HCT116 (cell line): ENCODE measurements at regions not wholly inside any gene's neighbourhood (a gene's known extent, or its start where the extent isn't known, plus 50 kb on each side); places are given as distances from the start of the nearest gene placed in this dataset.

ENCODE experiments used
- ATAC-seq: fragments of 200-7000 bp; cut with Tn5 transposase; 2 replicates; pipeline ENCODE4 v1.9.1; 2020; ENCODE audit warnings: mild to moderate bottlenecking, moderate library complexity
- BruUV-seq: library from RNA; stranded (reverse); fragments of 400-500 nt; replicated peaks from 2 replicates; lab custom pipeline; 2021; lab: Mats Ljungman, UMichigan
- CTCF ChIA-PET: fragments of 300-600 bp; sonication (Branson Sonifier 250); formaldehyde crosslinking; loops from one replicate; lab custom pipeline; 2021; ENCODE audit warnings: antibody characterized with exemption; lab: Charles Lee
- POLR2A ChIA-PET: fragments of 300-600, 350-600 bp; sonication (Branson Sonifier 250); formaldehyde crosslinking; loops from one replicate; lab custom pipeline; 2021; ENCODE audit warnings: antibody characterized with exemption; lab: Charles Lee
- RAD21 ChIA-PET, 2 experiments: fragments of 300-600 bp; sonication (Branson Sonifier 250); formaldehyde crosslinking; loops; one replicate each; lab custom pipeline; 2023; ENCODE audit warnings: low total read pairs in 2 of 2; ENCODE audit not compliant: uncharacterized antibody in 2 of 2, unreplicated experiment in 2 of 2, low non-redundant PET in 1 of 2; lab: Charles Lee
- DNase-seq: peaks from one replicate; pipeline ENCODE4 v3.0.0-alpha.2; 2010; ENCODE audit warnings: low read depth, low spot score
- H2AFZ ChIP-seq: fragments of 200-600 bp; shearing (Covaris generic), sonication (generic); 2 replicates; pipeline ENCODE4 v1.6.1; 2017; ENCODE audit warnings: low read depth, mixed run types, mixed read lengths, antibody characterized with exemption, low read length; ENCODE audit not compliant: poor library complexity, severe bottlenecking
- H3K27ac ChIP-seq: 2 replicates; pipeline ENCODE4 v1.5.1; 2012; ENCODE audit warnings: low read depth, low read length
- H3K27me3 ChIP-seq: fragments of 200-600 bp; sonication (generic); 2 replicates; pipeline ENCODE4 v1.6.1; 2016; ENCODE audit warnings: mixed run types, low read length, mixed read lengths; ENCODE audit not compliant: insufficient read depth
- H3K36me3 ChIP-seq, 2 experiments: fragments of 200-500 bp in 1 of 2; fragments of 200-600 bp in 1 of 2; sonication (Bioruptor generic) in 1 of 2; sonication (generic) in 1 of 2; 2 replicates each; pipeline versions ENCODE4 v1.5.1 to v1.6.1; 2014 to 2016; ENCODE audit warnings: low read length in 2 of 2, inconsistent platforms in 1 of 2, mixed read lengths in 1 of 2, mixed run types in 1 of 2; ENCODE audit not compliant: insufficient read depth in 2 of 2, control insufficient read depth in 1 of 2
- H3K4me1 ChIP-seq, 2 experiments: fragments of 200-600 bp in 1 of 2; sonication (generic) in 1 of 2; 2 replicates each; pipeline versions ENCODE4 v1.5.1 to v1.6.1; 2012 to 2017; ENCODE audit warnings: low read length in 2 of 2, inconsistent platforms in 1 of 2, mild to moderate bottlenecking in 1 of 2, mixed read lengths in 1 of 2, mixed run types in 1 of 2, moderate library complexity in 1 of 2; ENCODE audit not compliant: insufficient read depth in 2 of 2, control insufficient read depth in 1 of 2
- H3K4me2 ChIP-seq: fragments of 200-600 bp; sonication (generic); 2 replicates; pipeline ENCODE4 v1.6.1; 2017; ENCODE audit warnings: mixed run types, low read length, mixed read lengths
- H3K4me3 ChIP-seq, 2 experiments: fragments of 200-600 bp in 1 of 2; sonication (generic) in 1 of 2; replicated peaks in 1 of 2; 2 replicates each; pipeline ENCODE4 v1.5.1; 2011 to 2016; ENCODE audit warnings: low read length in 2 of 2, control low read depth in 1 of 2, low read depth in 1 of 2, mild to moderate bottlenecking in 1 of 2, mixed read lengths in 1 of 2, mixed run types in 1 of 2
- H3K79me2 ChIP-seq: fragments of 200-600 bp; sonication (generic); 2 replicates; pipeline ENCODE4 v1.6.1; 2017; ENCODE audit warnings: mild to moderate bottlenecking, mixed run types, low read length, moderate library complexity, mixed read lengths; ENCODE audit not compliant: insufficient read depth
- H3K9ac ChIP-seq: fragments of 200-600 bp; sonication (generic); 2 replicates; pipeline ENCODE4 v1.6.1; 2016; ENCODE audit warnings: low read length, mixed read lengths
- H3K9me2 ChIP-seq: fragments of 200-600 bp; sonication (generic), shearing (Covaris generic); 2 replicates; pipeline ENCODE4 v1.6.1; 2017; ENCODE audit warnings: mixed run types, mild to moderate bottlenecking, moderate library complexity; ENCODE audit not compliant: insufficient read depth
- H3K9me3 ChIP-seq, 2 experiments: fragments of 200-500 bp in 1 of 2; fragments of 200-600 bp in 1 of 2; sonication (Bioruptor generic) in 1 of 2; sonication (generic) in 1 of 2; 2 replicates each; pipeline ENCODE4 v1.6.1; 2014 to 2017; ENCODE audit warnings: low read length in 2 of 2, mixed read lengths in 2 of 2, inconsistent platforms in 1 of 2, low read depth in 1 of 2, mild to moderate bottlenecking in 1 of 2, mixed run types in 1 of 2, moderate library complexity in 1 of 2; ENCODE audit not compliant: control insufficient read depth in 1 of 2, insufficient read depth in 1 of 2
- H4K20me1 ChIP-seq: fragments of 200-600 bp; sonication (generic), shearing (Covaris generic); 2 replicates; pipeline ENCODE4 v1.6.1; 2017; ENCODE audit warnings: mixed run types, mild to moderate bottlenecking, moderate library complexity; ENCODE audit not compliant: insufficient read depth
- CBX3 ChIP-seq: IDR thresholded peaks from 2 replicates; pipeline ENCODE4 v1.6.1; 2012; ENCODE audit warnings: low read depth
- FOSL1 ChIP-seq: IDR thresholded peaks from 2 replicates; pipeline ENCODE4 v1.6.1; 2012; ENCODE audit warnings: low read depth
- JUND ChIP-seq: IDR thresholded peaks from 2 replicates; pipeline ENCODE4 v1.6.1; 2012
- RAD21 ChIP-seq: IDR thresholded peaks from 2 replicates; pipeline ENCODE4 v1.6.1; 2012; ENCODE audit warnings: low read depth, mild to moderate bottlenecking
- SP1 ChIP-seq: IDR thresholded peaks from 2 replicates; pipeline ENCODE4 v1.6.1; 2012; ENCODE audit warnings: low read depth
- YY1 ChIP-seq: IDR thresholded peaks from 2 replicates; pipeline ENCODE4 v1.6.1; 2011; ENCODE audit warnings: low read length, low read depth, moderate library complexity, mild to moderate bottlenecking; ENCODE audit not compliant: insufficient replicate concordance; ENCODE audit errors: extremely low read depth
- intact Hi-C: fragments of 100-400 bp; cut with micrococcal nuclease; formaldehyde crosslinking; loops from 2 replicates; pipeline ENCODE4 v1.10.0; 2022
- TF ChIP-seq, protein P1 (sequence below): IDR thresholded peaks from 2 replicates; pipeline ENCODE4 v1.6.1; 2011; ENCODE audit warnings: mild to moderate bottlenecking, low read length, moderate library complexity; ENCODE audit not compliant: insufficient replicate concordance; ENCODE audit errors: extremely low read depth

DNA sequence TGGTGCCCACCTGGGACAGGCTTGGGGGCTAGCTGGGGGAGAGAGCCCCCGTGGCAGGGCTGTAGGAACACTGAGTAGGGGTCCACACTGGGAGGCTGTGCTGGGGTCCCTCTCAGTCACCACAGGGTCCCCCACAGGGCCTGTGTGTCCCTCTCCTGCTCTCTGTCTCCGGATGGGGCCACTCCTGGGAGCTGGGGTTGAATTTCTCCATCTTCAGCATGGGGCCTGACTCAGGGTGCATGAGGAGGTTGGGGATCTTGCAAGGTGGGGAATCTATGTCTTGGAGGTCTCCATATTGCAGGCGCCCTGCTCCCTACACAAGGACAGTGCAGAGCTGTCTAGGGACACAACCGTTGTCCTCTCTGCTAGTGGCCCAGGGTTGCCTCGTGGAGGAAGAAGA lies 78.7 kb upstream of the HDAC4 start:
- Histone ChIP-seq H3K4me2 (no peak overlapping the region), H3K27me3 (no peaks in the 10 kb centered on the region), H3K9me2 (no peaks in the 10 kb centered on the region), H3K27ac (no peak overlapping the region), H3K4me1 (no peaks in the 10 kb centered on the region), H3K9me3 (no peaks in the 10 kb centered on the region), H3K79me2 (no peaks in the 10 kb centered on the region), H2AFZ (no peak overlapping the region), H3K36me3 (no peaks in the 10 kb centered on the region), H4K20me1 (no peaks in the 10 kb centered on the region), H3K4me3 (no peak overlapping the region), H3K9ac (no peak overlapping the region)
- TF ChIP-seq, protein P1, sequence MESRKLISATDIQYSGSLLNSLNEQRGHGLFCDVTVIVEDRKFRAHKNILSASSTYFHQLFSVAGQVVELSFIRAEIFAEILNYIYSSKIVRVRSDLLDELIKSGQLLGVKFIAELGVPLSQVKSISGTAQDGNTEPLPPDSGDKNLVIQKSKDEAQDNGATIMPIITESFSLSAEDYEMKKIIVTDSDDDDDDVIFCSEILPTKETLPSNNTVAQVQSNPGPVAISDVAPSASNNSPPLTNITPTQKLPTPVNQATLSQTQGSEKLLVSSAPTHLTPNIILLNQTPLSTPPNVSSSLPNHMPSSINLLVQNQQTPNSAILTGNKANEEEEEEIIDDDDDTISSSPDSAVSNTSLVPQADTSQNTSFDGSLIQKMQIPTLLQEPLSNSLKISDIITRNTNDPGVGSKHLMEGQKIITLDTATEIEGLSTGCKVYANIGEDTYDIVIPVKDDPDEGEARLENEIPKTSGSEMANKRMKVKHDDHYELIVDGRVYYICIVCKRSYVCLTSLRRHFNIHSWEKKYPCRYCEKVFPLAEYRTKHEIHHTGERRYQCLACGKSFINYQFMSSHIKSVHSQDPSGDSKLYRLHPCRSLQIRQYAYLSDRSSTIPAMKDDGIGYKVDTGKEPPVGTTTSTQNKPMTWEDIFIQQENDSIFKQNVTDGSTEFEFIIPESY: no peak
- DNase-seq (no peak), ATAC-seq (no peak)
- BruUV-seq: no TSS peak
- ChIA-PET RAD21 (no interaction called here), CTCF (no interaction called here), POLR2A (no interaction called here)
- intact Hi-C loops: no loop called here

DNA sequence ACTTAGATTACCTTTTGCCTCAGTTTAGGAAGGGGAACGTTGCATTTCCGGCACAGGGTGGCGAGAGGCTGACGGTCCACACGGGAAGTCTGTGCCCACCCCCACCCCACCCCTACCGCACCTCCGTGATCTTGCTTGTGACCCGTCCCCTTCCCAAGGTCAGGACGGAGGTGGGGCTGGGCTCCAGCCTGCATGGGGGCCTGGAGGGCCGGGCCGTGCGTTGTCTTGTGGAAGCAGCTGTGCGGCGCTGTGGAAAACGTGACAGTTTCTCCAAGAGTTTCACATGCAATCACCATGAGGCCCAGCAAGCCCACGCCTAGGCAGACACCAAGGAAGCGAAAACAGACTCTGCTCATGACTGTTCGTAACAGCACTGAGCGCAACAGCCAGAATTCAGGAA lies 76.8 kb upstream of the HDAC4 start:
- CTCF ChIA-PET: no interaction called here
- H3K9me3 ChIP-seq: no peaks in the 10 kb centered on the region
- H3K4me3 ChIP-seq: no peak overlapping the region
- no peak for TF ChIP-seq CBX3
- TF ChIP-seq YY1: no peak
- TF ChIP-seq, protein P1: no peak
- no peak for TF ChIP-seq SP1
- no peak for TF ChIP-seq FOSL1
- no peak for TF ChIP-seq JUND
- TF ChIP-seq RAD21: no peak
- H3K36me3 ChIP-seq: no peaks in the 10 kb centered on the region
- no peak overlapping the region for H3K27ac ChIP-seq
- H3K9ac ChIP-seq: no peak overlapping the region
- intact Hi-C loops: no loop called here
- ATAC-seq (no peak), DNase-seq (no peak)
- no peaks in the 10 kb centered on the region for H3K9me2 ChIP-seq
- H3K4me1 ChIP-seq: no peaks in the 10 kb centered on the region
- no peak overlapping the region for H3K4me2 ChIP-seq
- no peaks in the 10 kb centered on the region for H3K79me2 ChIP-seq
- H3K27me3 ChIP-seq: peaks cover 14% of the 10 kb centered on the region; the same call in 1 of the 2 replicates
- RAD21 ChIA-PET: no interaction called here
- POLR2A ChIA-PET: no interaction called here
- H4K20me1 ChIP-seq: no peaks in the 10 kb centered on the region
- no peak overlapping the region for H2AFZ ChIP-seq
- no TSS peak for BruUV-seq
